IMR-90 (cell line): ENCODE measurements at regions not wholly inside any gene's neighbourhood (a gene's known extent, or its start where the extent isn't known, plus 50 kb on each side); places are given as distances from the start of the nearest gene placed in this dataset.

Experiments used
- ATAC-seq: fragments of 200-7000 bp; cut with Tn5 transposase; 2 replicates; pipeline ENCODE4 v1.9.1; 2020; ENCODE audit warnings: low read depth, mild to moderate bottlenecking, moderate library complexity
- BruUV-seq: library from RNA; stranded (reverse); fragments of 400-500 nt; replicated peaks from 2 replicates; lab custom pipeline; 2021; lab: Mats Ljungman, UMichigan
- CTCF ChIA-PET: fragments of 300-600 bp; formaldehyde crosslinking; extraction: SDS; loops from one replicate; lab custom pipeline; 2021; ENCODE audit warnings: antibody characterized with exemption; lab: Yijun Ruan, JAX
- POLR2A ChIA-PET: fragments of 300-600 bp; sonication (Branson Sonifier 250); formaldehyde crosslinking; loops from one replicate; lab custom pipeline; 2022; ENCODE audit warnings: antibody characterized with exemption; ENCODE audit not compliant: unreplicated experiment; lab: Charles Lee
- DNase-seq: peaks from one replicate; pipeline ENCODE4 v3.0.0; 2013
- H2AFZ ChIP-seq: replicated peaks from 2 replicates; pipeline ENCODE3; 2013; ENCODE audit warnings: low read length, mild to moderate bottlenecking; ENCODE audit not compliant: poor library complexity
- H2AK5ac ChIP-seq: 2 replicates; pipeline ENCODE4 v1.6.1; 2013; ENCODE audit warnings: low read depth, low read length, inconsistent platforms
- H2AK9ac ChIP-seq: replicated peaks from 2 replicates; pipeline ENCODE3; 2013; ENCODE audit warnings: mild to moderate bottlenecking, low read depth, low read length, moderate library complexity; ENCODE audit not compliant: poor library complexity
- H2BK120ac ChIP-seq: 2 replicates; pipeline ENCODE4 v1.6.1; 2013; ENCODE audit warnings: low read depth, low read length, inconsistent platforms
- H2BK15ac ChIP-seq: 3 replicates; pipeline ENCODE4 v1.6.1; 2013; ENCODE audit warnings: low read depth, low read length, inconsistent platforms
- H2BK20ac ChIP-seq: 2 replicates; pipeline ENCODE4 v1.6.1; 2013; ENCODE audit warnings: low read depth, mild to moderate bottlenecking, inconsistent platforms, low read length, moderate library complexity
- H2BK5ac ChIP-seq: 2 replicates; pipeline ENCODE4 v1.6.1; 2013; ENCODE audit warnings: mild to moderate bottlenecking, low read depth, low read length, inconsistent platforms; ENCODE audit not compliant: poor library complexity, severe bottlenecking
- H3K14ac ChIP-seq: replicated peaks from 2 replicates; pipeline ENCODE4 v1.6.1; 2013; ENCODE audit warnings: low read depth, low read length, inconsistent platforms
- H3K18ac ChIP-seq: 2 replicates; pipeline ENCODE4 v1.6.1; 2013; ENCODE audit warnings: low read depth, low read length, control low read depth
- H3K23ac ChIP-seq: 2 replicates; pipeline ENCODE4 v1.6.1; 2013; ENCODE audit warnings: low read depth, low read length, inconsistent platforms
- H3K27ac ChIP-seq: 2 replicates; pipeline ENCODE4 v1.5.1; 2013; ENCODE audit warnings: mild to moderate bottlenecking, control low read depth, low read length; ENCODE audit not compliant: insufficient read depth
- H3K27me3 ChIP-seq: 2 replicates; pipeline ENCODE4 v1.6.1; 2013; ENCODE audit warnings: low read length; ENCODE audit not compliant: control insufficient read depth, insufficient read depth
- H3K36me3 ChIP-seq: 2 replicates; pipeline ENCODE4 v1.6.1; 2013; ENCODE audit warnings: low read length, mixed read lengths; ENCODE audit not compliant: control insufficient read depth, insufficient read depth
- H3K4ac ChIP-seq: 2 replicates; pipeline ENCODE4 v1.6.1; 2013; ENCODE audit warnings: low read depth, low read length, inconsistent platforms
- H3K4me1 ChIP-seq: 2 replicates; pipeline ENCODE4 v1.6.1; 2013; ENCODE audit warnings: low read length, mixed read lengths; ENCODE audit not compliant: control insufficient read depth, insufficient read depth
- H3K4me2 ChIP-seq: 2 replicates; pipeline ENCODE4 v1.6.1; 2013; ENCODE audit warnings: low read depth, mild to moderate bottlenecking, control low read depth, low read length, moderate library complexity
- H3K4me3 ChIP-seq: 2 replicates; pipeline ENCODE4 v1.5.1; 2013; ENCODE audit warnings: low read depth, mild to moderate bottlenecking, control low read depth, low read length, moderate library complexity; ENCODE audit not compliant: insufficient read depth
- H3K56ac ChIP-seq: 2 replicates; pipeline ENCODE4 v1.6.1; 2013; ENCODE audit warnings: low read length, inconsistent platforms; ENCODE audit not compliant: insufficient read depth; ENCODE audit errors: extremely low read depth
- H3K79me1 ChIP-seq, 2 experiments: 2 replicates each; pipeline ENCODE4 v1.6.1; 2013; ENCODE audit warnings: low read length in 2 of 2, inconsistent platforms in 1 of 2, low read depth in 1 of 2
- H3K9ac ChIP-seq: 2 replicates; pipeline ENCODE4 v1.6.1; 2013; ENCODE audit warnings: low read depth, low read length, control low read depth
- H3K9me1 ChIP-seq: 2 replicates; pipeline ENCODE4 v1.6.1; 2013; ENCODE audit warnings: low read length, inconsistent platforms; ENCODE audit not compliant: insufficient read depth
- H3K9me3 ChIP-seq: 2 replicates; pipeline ENCODE4 v1.6.1; 2013; ENCODE audit warnings: low read length; ENCODE audit not compliant: control insufficient read depth, insufficient read depth
- H4K20me1 ChIP-seq: 2 replicates; pipeline ENCODE4 v1.6.1; 2013; ENCODE audit warnings: low read length, inconsistent platforms; ENCODE audit not compliant: insufficient read depth
- H4K5ac ChIP-seq: 2 replicates; pipeline ENCODE4 v1.6.1; 2013; ENCODE audit warnings: mild to moderate bottlenecking, low read depth, low read length, control low read depth
- H4K8ac ChIP-seq, 2 experiments: 2 replicates each; pipeline ENCODE4 v1.6.1; 2013; ENCODE audit warnings: low read depth in 2 of 2, low read length in 2 of 2, control low read depth in 1 of 2, inconsistent platforms in 1 of 2
- H4K91ac ChIP-seq: 2 replicates; pipeline ENCODE4 v1.6.1; 2013; ENCODE audit warnings: low read depth, low read length, inconsistent platforms; ENCODE audit not compliant: insufficient read depth
- BHLHE40 ChIP-seq: fragments of 150-350 bp; IDR thresholded peaks from 2 replicates; pipeline ENCODE4 v1.6.1; 2016; ENCODE audit warnings: mild to moderate bottlenecking, low read depth, low read length
- MXI1 ChIP-seq: IDR thresholded peaks from 2 replicates; pipeline ENCODE4 v1.6.1; 2012; ENCODE audit warnings: low read depth, mild to moderate bottlenecking, low read length, moderate library complexity, borderline replicate concordance
- RAD21 ChIP-seq: IDR thresholded peaks from 2 replicates; pipeline ENCODE4 v1.6.1; 2012; ENCODE audit warnings: low read length, improper control_type of control experiment
- RFX5 ChIP-seq: IDR thresholded peaks from 2 replicates; pipeline ENCODE4 v1.8.0; 2012; ENCODE audit warnings: low read depth, mild to moderate bottlenecking, low read length, moderate library complexity
- WGBS, 2 experiments: methylation state at CpG; one replicate each; pipeline versions ENCODE4 v1.1.5 to v1.1.7; 2013; ENCODE audit warnings: missing lambda C conversion rate in 2 of 2; ENCODE audit not compliant: insufficient read length in 1 of 2; ENCODE audit errors: extremely low coverage in 2 of 2; 5-methylcytosine and 5-hydroxymethylcytosine counted together
- dilution Hi-C: fragments of 300-500 bp; cut with HindIII; formaldehyde crosslinking; loops from one replicate; pipeline ENCODE4 v1.14.3; 2018; ENCODE audit warnings: low sequenced_read_pairs; ENCODE audit not compliant: unreplicated experiment
- in situ Hi-C: fragments of 300-500 bp; cut with MboI; formaldehyde crosslinking; loops from 3 replicates; pipeline ENCODE4 v1.14.3; 2019; ENCODE audit warnings: low sequenced_read_pairs, inconsistent platforms, mixed read lengths
- intact Hi-C: fragments of 100-400 bp; cut with micrococcal nuclease; formaldehyde crosslinking; loops from 2 replicates; pipeline ENCODE4 v1.10.0; 2022
- TF ChIP-seq, protein P1 (sequence below): fragments of 150-350 bp; IDR thresholded peaks from 2 replicates; pipeline ENCODE4 v1.6.1; 2017; ENCODE audit warnings: mild to moderate bottlenecking, antibody characterized with exemption, low read length, low read depth
- TF ChIP-seq, protein P2 (sequence below): conservative IDR thresholded peaks from 2 replicates; pipeline ENCODE4 v1.5.1; 2012; ENCODE audit warnings: mild to moderate bottlenecking, low read depth, low read length, improper control_type of control experiment

GRCh38 chr1:29546496-29546895 lies 310.2 kb downstream of the PTPRU start:
- no peak overlapping the region for H4K5ac ChIP-seq
- H2BK20ac ChIP-seq: no peak overlapping the region
- peaks cover 3% of the 10 kb centered on the region; the same call in 1 of the 2 replicates for H3K27me3 ChIP-seq
- no peak overlapping the region for H2BK120ac ChIP-seq
- H4K91ac ChIP-seq: no peak overlapping the region
- no peak for ATAC-seq
- H3K56ac ChIP-seq: no peak overlapping the region
- H3K4me2 ChIP-seq: no peak overlapping the region
- H3K27ac ChIP-seq: no peak overlapping the region
- POLR2A ChIA-PET: no interaction called here
- no peaks in the 10 kb centered on the region for H4K20me1 ChIP-seq
- no CpG with 5 or more reads among the region's 3 CpGs for WGBS, 2 experiments
- no peak overlapping the region for H3K9ac ChIP-seq
- H2AFZ ChIP-seq: no peak overlapping the region
- H3K14ac ChIP-seq: no peak overlapping the region
- H3K36me3 ChIP-seq: no peaks in the 10 kb centered on the region
- no peak overlapping the region for H3K23ac ChIP-seq
- H4K8ac ChIP-seq: no peak overlapping the region
- intact Hi-C loops (no loop called here), dilution Hi-C loops (no loop called here), in situ Hi-C loops (no loop called here)
- no peak overlapping the region for H3K4me3 ChIP-seq
- DNase-seq: no peak
- H3K79me1 ChIP-seq: no peaks in the 10 kb centered on the region
- H3K9me3 ChIP-seq: no peaks in the 10 kb centered on the region
- H2BK15ac ChIP-seq: no peak overlapping the region
- H2AK5ac ChIP-seq: no peak overlapping the region
- no peak overlapping the region for H3K4ac ChIP-seq
- no peaks in the 10 kb centered on the region for H3K9me1 ChIP-seq
- TF ChIP-seq MXI1 (no peak), BHLHE40 (no peak), RFX5 (no peak), RAD21 (no peak)
- TF ChIP-seq, protein P1, sequence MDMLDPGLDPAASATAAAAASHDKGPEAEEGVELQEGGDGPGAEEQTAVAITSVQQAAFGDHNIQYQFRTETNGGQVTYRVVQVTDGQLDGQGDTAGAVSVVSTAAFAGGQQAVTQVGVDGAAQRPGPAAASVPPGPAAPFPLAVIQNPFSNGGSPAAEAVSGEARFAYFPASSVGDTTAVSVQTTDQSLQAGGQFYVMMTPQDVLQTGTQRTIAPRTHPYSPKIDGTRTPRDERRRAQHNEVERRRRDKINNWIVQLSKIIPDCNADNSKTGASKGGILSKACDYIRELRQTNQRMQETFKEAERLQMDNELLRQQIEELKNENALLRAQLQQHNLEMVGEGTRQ: no peak
- TF ChIP-seq, protein P2, sequence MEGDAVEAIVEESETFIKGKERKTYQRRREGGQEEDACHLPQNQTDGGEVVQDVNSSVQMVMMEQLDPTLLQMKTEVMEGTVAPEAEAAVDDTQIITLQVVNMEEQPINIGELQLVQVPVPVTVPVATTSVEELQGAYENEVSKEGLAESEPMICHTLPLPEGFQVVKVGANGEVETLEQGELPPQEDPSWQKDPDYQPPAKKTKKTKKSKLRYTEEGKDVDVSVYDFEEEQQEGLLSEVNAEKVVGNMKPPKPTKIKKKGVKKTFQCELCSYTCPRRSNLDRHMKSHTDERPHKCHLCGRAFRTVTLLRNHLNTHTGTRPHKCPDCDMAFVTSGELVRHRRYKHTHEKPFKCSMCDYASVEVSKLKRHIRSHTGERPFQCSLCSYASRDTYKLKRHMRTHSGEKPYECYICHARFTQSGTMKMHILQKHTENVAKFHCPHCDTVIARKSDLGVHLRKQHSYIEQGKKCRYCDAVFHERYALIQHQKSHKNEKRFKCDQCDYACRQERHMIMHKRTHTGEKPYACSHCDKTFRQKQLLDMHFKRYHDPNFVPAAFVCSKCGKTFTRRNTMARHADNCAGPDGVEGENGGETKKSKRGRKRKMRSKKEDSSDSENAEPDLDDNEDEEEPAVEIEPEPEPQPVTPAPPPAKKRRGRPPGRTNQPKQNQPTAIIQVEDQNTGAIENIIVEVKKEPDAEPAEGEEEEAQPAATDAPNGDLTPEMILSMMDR: no peak
- BruUV-seq: no TSS peak
- H3K18ac ChIP-seq: no peak overlapping the region
- CTCF ChIA-PET: no interaction called here
- no peaks in the 10 kb centered on the region for H3K4me1 ChIP-seq
- no peak overlapping the region for H2BK5ac ChIP-seq
- H2AK9ac ChIP-seq: no peak overlapping the region
